Esophagus muscularis mucosa (tissue), 4 donors: ENCODE measurements at regions not wholly inside any gene's neighbourhood (a gene's known extent, or its start where the extent isn't known, plus 50 kb on each side); places are given as distances from the start of the nearest gene placed in this dataset.

Experiments
- CTCF ChIP-seq, 3 experiments: fragments of 200-600 bp in 2 of 3; fragments of 450-650 bp in 1 of 3; sonication (generic) in 2 of 3; IDR thresholded peaks; one replicate each; pipeline ENCODE4 v1.5.1; 2017 to 2019; ENCODE audit warnings: antibody characterized with exemption in 3 of 3, mild to moderate bottlenecking in 2 of 3, moderate library complexity in 1 of 3
- EP300 ChIP-seq: sonication (generic); formaldehyde crosslinking; IDR thresholded peaks from one replicate; pipeline ENCODE4 v1.6.1; 2017; ENCODE audit warnings: antibody characterized with exemption
- POLR2A ChIP-seq: fragments of 450-650 bp; IDR thresholded peaks from one replicate; pipeline ENCODE4 v1.6.1; 2017; ENCODE audit warnings: antibody characterized with exemption, moderate library complexity, mild to moderate bottlenecking, low read depth

- TF ChIP-seq CTCF (IDR thresholded peaks at IDR 0.05) = no peak
- no peak for TF ChIP-seq POLR2A
- TF ChIP-seq EP300 = no peak
Observed at GRCh38 chr5:2143646-2144353, 261.1 kb upstream of the IRX4 start.
